ENCODE measurements at regions not wholly inside any gene's neighbourhood (a gene's known extent, or its start where the extent isn't known, plus 50 kb on each side); places are given as distances from the start of the nearest gene placed in this dataset.

DNA sequence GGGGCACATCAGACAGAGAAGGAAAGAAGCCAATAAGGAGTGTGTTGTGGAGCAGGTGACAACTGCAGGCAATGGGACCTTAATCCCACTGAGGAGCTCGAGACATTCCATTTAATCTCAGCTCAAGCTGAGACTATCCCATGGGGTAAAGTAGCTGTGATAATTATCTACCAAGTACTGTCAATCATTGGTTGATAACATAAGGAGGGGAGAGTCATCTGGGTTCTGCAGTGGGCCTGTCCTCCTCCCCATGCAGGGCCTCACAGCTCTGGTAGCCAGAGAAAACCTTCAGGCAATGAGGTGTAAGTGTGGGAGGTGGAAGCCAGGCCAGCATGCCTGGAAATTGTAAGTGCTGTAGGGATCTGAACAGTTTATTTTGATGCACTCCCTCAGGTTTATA lies 375.0 kb upstream of the ARID1B start:
- no peak for DNase-seq

- no peak for DNase-seq
Observed at GRCh38 chr6:156400487-156400886, 376.7 kb upstream of the ARID1B start.

DNA sequence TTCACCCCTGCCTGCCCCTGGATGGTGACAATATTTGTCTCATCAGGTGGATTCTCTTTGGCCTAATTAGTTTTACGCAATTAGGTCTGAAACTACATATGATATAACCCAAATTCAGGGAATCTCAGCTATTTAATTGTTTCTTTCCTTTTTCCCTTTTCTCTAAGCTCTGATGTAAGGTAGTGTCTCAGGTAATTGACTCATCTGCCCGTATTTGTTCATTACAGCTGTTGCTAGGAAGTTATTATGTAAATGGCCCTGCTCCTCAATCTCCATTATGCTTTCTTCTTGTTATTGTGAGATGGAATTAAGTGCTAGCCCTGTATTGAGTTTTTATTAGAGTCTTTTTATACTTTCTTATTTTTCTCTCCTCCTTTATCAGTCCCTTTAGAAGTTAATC lies 378.2 kb upstream of the ARID1B start:
- no peak for DNase-seq

DNA sequence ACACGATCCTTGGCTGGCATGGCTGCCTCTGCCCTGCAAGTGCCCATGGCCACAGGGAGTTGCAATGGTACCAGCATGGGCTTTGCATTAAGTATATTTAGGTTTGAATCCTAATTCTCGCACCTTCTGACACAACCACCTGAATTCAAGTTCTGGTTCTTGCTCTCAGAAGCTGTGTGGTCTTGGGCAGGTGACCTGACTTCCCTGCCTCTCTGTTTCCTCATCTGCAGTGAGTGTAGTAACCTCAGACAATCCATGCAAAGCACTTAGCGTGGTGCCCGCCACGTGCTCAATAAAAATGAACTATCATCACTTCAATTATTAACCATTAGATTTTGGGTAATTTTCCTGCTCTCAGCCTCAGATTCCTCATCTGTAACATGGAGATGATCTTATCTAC lies 378.8 kb upstream of the ARID1B start:
- DNase-seq, result no peak

- DNase-seq, result no peak
Observed at GRCh38 chr6:156396791-156397418, 380.3 kb upstream of the ARID1B start.

- DNase-seq, result no peak
Observed at GRCh38 chr6:156396068-156396771, 381.0 kb upstream of the ARID1B start.

- DNase-seq, result no peak
Observed at GRCh38 chr6:156395276-156395675, 381.9 kb upstream of the ARID1B start.

DNA sequence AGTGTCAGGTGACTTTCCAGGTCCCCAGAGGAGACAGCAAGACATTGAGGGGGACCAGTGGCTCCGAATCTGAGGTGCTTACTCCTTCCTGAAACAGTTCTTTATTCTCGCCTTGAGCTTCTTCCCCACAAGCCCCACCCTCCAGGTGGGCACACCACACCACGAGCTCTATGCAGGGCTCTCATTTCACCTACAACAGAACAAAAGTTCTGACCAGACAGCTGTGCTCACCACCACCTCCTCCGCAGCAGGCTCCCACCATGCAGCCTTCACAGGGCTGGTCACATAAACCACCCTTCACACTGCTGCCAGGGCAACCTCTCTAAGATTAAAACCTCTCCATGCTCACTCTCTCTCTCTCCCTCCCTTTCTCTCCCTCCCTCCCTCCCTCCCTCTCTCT lies 384.5 kb upstream of the ARID1B start:
- DNase-seq, result no peak

GRCh38 chr6:156391977-156392376 lies 385.2 kb upstream of the ARID1B start:
- DNase-seq, result no peak

DNA sequence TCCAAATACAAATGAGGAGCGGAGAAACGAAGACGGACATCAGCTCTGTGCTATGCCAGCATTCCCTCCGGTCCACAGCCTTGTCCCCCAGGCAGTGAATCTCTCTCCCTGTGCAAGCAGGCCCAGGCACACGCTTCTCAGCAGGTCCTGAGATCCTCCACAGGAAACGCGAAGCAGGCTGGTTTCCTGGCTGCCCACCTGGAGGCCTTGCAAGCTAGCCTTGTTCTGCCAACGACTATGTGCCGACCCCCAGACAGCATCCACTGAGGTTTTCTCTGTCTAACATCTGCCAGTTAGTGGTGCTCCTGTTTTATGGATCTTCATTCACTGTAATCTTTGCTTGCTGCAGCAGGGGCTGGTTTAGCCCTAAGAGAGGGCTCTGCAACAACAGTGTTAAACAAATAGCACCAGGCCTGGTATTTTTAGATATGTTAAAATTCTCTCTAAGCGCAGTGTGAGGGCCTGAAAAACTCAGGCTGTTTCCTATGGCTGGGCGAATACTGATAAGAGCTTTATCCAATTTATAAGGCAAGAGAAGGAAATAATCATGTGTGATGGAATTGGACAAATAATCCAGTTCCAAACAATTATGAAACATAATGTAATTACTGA lies 386.0 kb upstream of the ARID1B start:
- DNase-seq, result no peak

DNA sequence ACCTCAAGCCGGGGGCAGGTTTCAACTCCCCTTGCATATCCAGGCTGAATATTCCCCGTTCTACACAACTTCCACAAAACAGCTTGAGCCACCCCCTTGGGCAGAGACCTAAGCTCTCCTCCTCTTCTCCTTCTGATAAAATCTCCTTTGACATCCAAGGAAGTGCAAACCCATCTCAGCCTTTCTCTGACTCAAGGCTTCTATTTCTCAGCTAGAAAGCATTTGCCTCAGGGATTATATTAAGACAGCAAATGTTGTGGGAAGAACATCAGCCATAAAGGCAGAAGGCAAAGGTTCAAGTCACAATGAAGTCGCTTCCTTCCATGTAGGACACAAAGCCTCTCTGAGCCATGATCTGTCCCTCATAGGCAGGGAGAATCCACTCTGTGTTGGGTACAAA lies 386.6 kb upstream of the ARID1B start:
- DNase-seq, result no peak

GRCh38 chr6:156389296-156389695 lies 387.9 kb upstream of the ARID1B start:
- DNase-seq, result no peak

GRCh38 chr6:156387472-156387871 lies 389.7 kb upstream of the ARID1B start:
- DNase-seq, result no peak

GRCh38 chr6:156383059-156383458 lies 394.1 kb upstream of the ARID1B start:
- DNase-seq, result no peak

DNA sequence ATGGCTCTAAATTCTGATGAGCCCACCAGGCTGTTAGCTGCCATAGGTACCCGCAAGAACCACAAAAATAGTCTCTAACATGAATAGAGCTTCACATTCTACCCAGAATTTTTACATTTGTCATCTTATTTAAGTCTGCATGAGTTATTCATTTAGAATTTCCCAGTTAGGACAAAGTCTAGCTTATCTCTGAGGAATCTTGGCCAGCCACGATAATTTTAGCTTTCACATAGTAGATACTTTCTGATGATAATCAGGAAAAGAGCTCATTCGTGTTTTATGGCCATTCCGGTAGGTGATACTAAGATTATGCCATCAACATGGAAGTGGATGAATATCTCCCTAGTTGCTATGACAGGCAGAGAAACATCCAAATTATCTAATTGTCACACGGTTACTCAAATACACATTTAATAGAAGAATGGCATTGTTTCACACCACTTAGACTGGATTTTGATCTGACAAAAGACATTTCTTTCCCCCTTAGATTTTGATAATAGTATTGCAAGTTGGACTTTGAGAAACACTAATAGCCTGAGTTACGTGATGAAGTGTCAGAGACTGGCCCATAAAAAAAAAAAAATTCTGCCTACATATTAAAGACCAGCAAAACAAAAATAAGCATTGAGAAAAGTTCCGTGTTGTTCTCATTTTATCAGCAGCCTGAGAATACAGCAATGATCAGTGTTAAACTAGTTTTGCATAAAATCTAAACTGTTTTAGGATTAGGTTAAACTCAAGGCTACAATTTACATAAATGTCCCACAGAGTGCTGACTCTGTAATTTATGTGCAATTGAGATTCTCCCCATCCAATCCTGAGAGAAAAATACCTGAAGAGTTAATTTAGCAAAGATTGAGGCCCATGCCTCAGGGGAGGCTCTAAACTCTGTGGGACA lies 397.5 kb upstream of the ARID1B start:
- no peak for DNase-seq

DNA sequence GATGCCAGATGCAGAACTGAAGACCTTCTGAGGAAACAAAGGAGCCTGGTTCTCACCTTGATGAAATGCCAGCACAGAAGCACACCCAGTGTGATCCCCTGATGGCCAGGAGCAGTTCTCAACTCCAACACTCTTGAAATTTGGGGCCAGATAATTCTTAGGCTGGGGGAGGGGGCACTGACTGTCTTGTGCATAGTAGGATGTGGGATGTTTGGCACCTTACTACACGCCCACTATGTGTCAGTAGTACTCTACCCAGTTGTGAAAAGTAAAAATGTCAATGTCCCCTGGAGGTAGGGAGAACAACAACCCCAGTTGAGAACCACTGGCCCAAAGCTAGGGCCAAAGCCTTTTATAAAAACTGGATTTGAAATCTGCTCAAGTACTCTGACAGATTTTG lies 398.3 kb upstream of the ARID1B start:
- no peak for DNase-seq

GRCh38 chr6:156376091-156376490 lies 401.1 kb upstream of the ARID1B start:
- no peak for DNase-seq

DNA sequence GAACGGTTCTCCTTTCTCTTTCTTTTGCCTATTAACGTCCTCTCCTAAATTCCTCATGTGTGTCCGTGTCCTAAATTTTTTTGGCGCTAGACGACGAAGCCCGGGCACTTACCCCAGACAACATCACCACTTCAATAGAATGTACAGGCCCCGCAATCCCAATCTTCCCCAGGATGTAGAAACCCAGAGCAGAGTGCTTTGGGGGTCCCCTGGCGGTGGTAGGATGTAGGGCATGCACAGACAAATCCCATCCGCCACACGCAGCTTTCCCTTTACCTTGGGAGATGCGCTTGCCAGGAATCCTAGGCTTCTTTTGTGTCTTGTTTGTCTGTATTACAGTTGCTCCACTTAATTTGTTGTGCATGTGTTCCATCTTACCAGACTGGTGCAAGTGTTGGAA lies 417.3 kb upstream of the ARID1B start:
- no peak for DNase-seq

- DNase-seq, result no peak
Observed at GRCh38 chr6:156352861-156353260, 424.3 kb upstream of the ARID1B start.

GRCh38 chr6:156351346-156351966 lies 425.7 kb upstream of the ARID1B start:
- DNase-seq, result no peak

DNA sequence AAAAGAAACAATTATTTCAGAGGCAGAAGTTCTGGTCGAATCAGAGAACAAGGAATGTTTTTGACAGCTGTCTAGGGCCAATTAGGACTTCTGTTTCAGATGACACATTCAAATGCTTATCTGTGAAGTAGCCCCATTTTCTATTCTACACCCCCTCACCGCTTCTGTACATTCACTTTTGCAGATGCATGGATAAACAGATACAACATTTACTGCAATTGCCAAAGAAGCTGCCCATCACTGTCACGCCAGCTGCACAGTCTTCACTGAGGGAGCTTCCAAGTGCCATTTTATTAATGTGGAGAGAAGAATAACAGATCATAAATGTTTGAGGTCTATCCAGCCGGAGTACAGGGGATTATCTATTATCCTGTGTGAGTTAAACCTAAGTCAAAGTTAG lies 426.8 kb upstream of the ARID1B start:
- DNase-seq, result no peak

- DNase-seq, result no peak
Observed at GRCh38 chr6:156348849-156349248, 428.3 kb upstream of the ARID1B start.

DNA sequence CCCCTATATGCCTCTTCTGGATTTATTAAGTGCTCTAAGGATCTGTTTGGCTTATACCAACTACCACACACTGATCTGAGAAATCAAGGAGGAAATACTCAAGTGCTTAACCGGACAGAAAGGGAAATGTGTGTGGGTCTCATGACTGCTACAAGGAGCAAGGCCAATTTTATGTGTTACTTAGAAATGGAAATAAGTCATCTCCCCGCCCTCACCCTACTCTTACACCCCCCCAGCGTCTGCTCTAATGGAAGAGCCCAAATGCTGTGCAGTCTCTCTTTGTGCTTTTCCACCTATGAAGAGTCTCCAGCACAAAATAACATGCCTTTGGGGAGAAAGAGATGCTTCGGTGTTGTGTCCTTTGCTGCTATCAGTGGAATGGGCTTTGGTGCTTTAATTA lies 428.8 kb upstream of the ARID1B start:
- DNase-seq, result no peak

Measured in NCI-H1694 (cell line).